GM10266 (cell line): ENCODE measurements at regions not wholly inside any gene's neighbourhood (a gene's known extent, or its start where the extent isn't known, plus 50 kb on each side); places are given as distances from the start of the nearest gene placed in this dataset.

ENCODE experiments used
- DNase-seq: peaks from one replicate; pipeline ENCODE4 v3.0.0; 2012; ENCODE audit errors: extremely low spot score
- TF ChIP-seq, protein P1 (sequence below): IDR thresholded peaks from 2 replicates; pipeline ENCODE4 v1.5.1; 2012; ENCODE audit warnings: mild to moderate bottlenecking, low read depth; ENCODE audit not compliant: control insufficient read depth, insufficient read depth; ENCODE audit errors: missing control alignments

DNA sequence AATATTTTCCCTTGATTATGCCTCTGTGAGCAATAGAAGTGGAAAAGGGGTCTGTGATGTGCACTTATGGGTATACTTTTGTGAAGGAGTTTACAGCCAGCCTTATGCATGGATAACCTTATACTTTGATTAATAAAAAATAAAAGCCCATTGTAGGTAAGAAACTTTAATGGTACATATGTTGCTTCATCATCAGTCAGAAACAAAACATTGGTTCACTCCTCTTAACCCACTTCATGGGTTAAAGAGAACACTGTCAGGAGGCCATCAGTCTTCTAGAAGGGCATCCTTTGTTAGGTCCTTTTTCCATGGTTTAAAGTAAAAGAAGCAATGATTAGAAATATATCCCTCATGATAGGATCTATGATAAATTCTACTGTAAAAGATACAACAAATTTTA is 952.1 kb upstream of the MIR17HG start:
- TF ChIP-seq, protein P1, sequence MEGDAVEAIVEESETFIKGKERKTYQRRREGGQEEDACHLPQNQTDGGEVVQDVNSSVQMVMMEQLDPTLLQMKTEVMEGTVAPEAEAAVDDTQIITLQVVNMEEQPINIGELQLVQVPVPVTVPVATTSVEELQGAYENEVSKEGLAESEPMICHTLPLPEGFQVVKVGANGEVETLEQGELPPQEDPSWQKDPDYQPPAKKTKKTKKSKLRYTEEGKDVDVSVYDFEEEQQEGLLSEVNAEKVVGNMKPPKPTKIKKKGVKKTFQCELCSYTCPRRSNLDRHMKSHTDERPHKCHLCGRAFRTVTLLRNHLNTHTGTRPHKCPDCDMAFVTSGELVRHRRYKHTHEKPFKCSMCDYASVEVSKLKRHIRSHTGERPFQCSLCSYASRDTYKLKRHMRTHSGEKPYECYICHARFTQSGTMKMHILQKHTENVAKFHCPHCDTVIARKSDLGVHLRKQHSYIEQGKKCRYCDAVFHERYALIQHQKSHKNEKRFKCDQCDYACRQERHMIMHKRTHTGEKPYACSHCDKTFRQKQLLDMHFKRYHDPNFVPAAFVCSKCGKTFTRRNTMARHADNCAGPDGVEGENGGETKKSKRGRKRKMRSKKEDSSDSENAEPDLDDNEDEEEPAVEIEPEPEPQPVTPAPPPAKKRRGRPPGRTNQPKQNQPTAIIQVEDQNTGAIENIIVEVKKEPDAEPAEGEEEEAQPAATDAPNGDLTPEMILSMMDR, result no peak
- no peak for DNase-seq

DNA sequence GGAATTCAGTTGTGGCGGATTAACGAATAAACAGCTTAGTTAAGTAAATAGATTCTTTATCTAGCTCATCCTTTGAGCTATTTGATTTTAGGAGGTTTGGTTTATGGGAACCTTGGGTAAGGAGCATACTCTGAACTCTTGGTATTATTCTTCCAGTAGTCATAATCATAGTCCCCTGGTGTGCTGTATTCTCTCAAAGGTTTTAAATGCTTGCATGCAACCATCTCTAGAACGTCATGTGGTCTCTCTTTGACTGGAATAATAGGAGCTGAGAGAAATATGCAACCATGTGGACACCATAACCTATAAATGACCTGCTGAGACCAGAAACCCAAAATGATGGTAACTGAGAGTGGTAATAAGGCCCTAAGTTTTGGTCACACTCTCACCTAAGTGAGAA is 951.6 kb upstream of the MIR17HG start:
- no peak for DNase-seq
- TF ChIP-seq, protein P1, result no peak

DNA sequence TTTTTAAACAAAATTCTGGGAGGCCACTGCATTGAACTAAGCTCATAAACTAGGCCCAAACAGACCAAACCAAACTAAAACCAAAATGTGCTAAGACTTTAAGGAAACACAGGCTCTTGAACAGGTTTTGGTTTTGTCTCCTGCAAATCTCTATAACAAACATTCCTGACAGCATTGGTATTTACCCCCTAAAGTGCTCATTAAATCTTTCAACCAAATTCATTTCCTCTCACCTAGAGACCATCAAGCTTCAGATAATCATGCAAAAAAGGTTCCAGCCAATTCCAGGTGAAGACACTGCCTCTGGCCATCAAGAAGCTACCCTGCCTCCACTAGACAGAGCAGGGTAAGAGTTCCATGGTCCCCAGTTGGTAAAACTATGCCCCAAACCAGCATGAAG is 951.2 kb upstream of the MIR17HG start:
- DNase-seq, result no peak
- TF ChIP-seq, protein P1, result no peak

DNA sequence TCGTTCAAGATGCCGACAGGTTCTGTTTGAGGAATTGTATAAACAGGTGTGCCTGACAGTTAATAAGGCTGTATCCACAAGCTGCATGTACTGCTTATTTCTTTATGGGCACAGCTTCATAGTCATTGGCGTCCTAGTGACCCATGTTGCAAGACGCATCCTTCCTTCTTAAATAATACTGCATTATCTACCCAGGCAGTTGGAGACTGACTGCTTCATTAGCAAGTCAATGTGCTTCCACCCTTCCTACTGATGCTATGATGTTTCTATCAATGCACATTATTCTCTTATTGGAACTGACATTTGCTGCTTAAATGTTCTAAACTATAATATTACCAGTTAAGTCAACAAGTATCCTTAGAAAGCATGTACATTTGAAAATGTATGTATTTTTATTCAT is 950.0 kb upstream of the MIR17HG start:
- TF ChIP-seq, protein P1, result no peak
- no peak for DNase-seq

DNA sequence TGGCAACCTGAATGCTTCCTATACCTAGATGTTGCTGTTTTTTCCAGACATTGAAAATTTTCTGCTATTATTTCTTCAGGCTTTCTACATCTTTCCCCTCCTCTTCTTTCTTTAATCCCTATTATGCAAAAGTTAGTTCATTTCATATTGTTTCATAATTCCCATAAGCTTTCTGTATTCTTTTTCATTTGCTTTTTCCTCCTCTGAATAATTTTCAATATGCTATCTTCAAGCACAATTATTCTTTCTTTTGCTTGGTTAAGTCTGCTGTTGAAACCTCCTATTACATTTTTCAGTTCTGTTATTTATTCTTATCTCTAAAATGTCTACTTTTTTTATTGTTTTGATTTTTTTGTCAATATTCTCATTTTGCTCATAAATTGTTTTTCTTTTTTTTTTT is 947.1 kb upstream of the MIR17HG start:
- TF ChIP-seq, protein P1, result no peak

DNA sequence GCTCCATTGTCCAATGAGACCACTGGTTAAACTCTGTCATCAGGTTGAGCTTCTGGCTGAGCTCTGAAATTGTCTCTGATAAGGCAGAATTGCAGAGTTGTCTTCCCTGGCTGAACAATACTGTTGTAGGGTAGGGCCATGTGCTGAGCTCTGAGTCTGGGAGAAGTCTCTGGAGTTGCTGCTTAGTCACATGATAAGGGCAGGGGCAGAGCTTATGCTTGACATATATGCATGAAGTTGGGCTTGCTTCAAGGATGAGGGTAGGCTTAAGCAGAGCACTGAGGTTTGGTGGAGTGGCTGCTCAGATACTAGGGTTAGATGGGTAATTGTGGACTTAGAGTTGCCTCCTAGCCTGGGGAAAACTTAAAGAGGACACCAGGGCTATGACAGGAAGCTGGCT is 946.3 kb upstream of the MIR17HG start:
- TF ChIP-seq, protein P1, result no peak
- DNase-seq, result no peak

More for the DNA sequence above, 947.1 kb upstream of the MIR17HG start:
- no peak for DNase-seq

DNA sequence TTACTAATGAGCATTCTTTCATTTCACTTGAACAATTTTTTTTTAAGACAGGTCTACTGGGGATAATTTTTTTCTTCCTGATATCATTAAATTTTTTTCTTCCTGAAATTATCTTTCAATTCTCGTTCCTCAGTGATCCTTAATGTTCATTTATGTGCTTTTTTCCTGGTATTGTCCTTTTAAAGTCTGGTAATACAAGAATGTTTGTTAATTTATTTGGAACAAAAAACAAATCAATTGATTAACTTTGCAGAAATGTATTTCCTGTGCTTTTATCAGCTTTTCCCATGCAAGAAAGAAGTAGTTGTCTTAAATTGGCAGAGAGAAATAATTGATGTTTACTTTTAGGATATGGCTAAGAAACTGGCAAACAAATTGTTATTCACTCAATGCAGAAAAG is 945.4 kb upstream of the MIR17HG start:
- TF ChIP-seq, protein P1, result no peak

DNA sequence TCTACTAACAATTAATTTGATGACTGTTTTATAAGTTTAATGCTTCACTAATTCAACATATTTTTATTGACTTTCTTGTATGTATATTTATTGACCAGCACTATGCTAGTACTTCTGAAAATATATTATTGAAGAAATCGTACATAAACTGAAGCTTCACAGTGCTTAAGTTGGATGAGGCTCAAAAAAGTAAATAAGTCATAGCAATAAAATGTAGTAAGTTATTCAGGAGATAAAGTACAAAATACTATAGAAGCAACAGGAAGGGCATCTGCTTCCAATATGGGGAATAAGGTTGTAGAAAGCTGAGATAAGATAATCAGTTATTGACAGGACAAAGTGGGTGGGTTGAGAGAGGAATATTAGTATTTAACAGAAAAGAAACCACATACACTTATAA is 944.9 kb upstream of the MIR17HG start:
- DNase-seq, result no peak
- TF ChIP-seq, protein P1, result no peak

More for the DNA sequence above, 945.4 kb upstream of the MIR17HG start:
- DNase-seq, result no peak
